COLO668 (cell line): ENCODE measurements at regions not wholly inside any gene's neighbourhood (a gene's known extent, or its start where the extent isn't known, plus 50 kb on each side); places are given as distances from the start of the nearest gene placed in this dataset.

Experiments used
- DNase-seq: peaks from one replicate; lab custom pipeline; 2025; ENCODE audit not compliant: unreplicated experiment; lab: John Stamatoyannopoulos, UW

GRCh38 chr9:26579056-26579455 lies 313.5 kb downstream of the CAAP1 start:
- DNase-seq, result no peak

- DNase-seq, result no peak
Measured at GRCh38 chr9:26574898-26575440, 317.6 kb downstream of the CAAP1 start.

- no peak for DNase-seq
Measured at GRCh38 chr9:26574256-26574655, 318.3 kb downstream of the CAAP1 start.

- DNase-seq, result no peak
Measured at GRCh38 chr9:26567976-26568375, 324.6 kb downstream of the CAAP1 start.

GRCh38 chr9:26566141-26566540 lies 326.5 kb downstream of the CAAP1 start:
- DNase-seq, result no peak

GRCh38 chr9:26565118-26565517 lies 327.5 kb downstream of the CAAP1 start:
- peak; percentile 54 for DNase-seq

- DNase-seq, result no peak
Measured at GRCh38 chr9:26562338-26562737, 330.3 kb downstream of the CAAP1 start.

- DNase-seq, result no peak
Measured at GRCh38 chr9:26561928-26562327, 330.7 kb downstream of the CAAP1 start.

- DNase-seq, result no peak
Measured at GRCh38 chr9:26559506-26559905, 333.1 kb downstream of the CAAP1 start.

GRCh38 chr9:26551971-26552370 lies 340.6 kb downstream of the CAAP1 start:
- no peak for DNase-seq

- DNase-seq, result no peak
Measured at GRCh38 chr9:26551451-26551850, 341.2 kb downstream of the CAAP1 start.

- DNase-seq, result no peak
Measured at GRCh38 chr9:26548781-26549290, 343.8 kb downstream of the CAAP1 start.

- DNase-seq, result no peak
Measured at GRCh38 chr9:26539867-26540493, 352.6 kb downstream of the CAAP1 start.

GRCh38 chr9:26537211-26537610 lies 355.4 kb downstream of the CAAP1 start:
- no peak for DNase-seq

- no peak for DNase-seq
Measured at GRCh38 chr9:26535151-26535550, 357.5 kb downstream of the CAAP1 start.

GRCh38 chr9:26530841-26531240 lies 361.8 kb downstream of the CAAP1 start:
- no peak for DNase-seq

GRCh38 chr9:26527931-26528330 lies 364.7 kb downstream of the CAAP1 start:
- DNase-seq, result no peak

GRCh38 chr9:26524267-26524666 lies 368.3 kb downstream of the CAAP1 start:
- no peak for DNase-seq

GRCh38 chr9:26523577-26523976 lies 369.0 kb downstream of the CAAP1 start:
- no peak for DNase-seq

GRCh38 chr9:26520141-26520540 lies 372.5 kb downstream of the CAAP1 start:
- no peak for DNase-seq

GRCh38 chr9:26516773-26517343 lies 375.7 kb downstream of the CAAP1 start:
- no peak for DNase-seq

- DNase-seq, result no peak
Measured at GRCh38 chr9:26513730-26514129, 378.9 kb downstream of the CAAP1 start.

GRCh38 chr9:26510137-26510536 lies 382.5 kb downstream of the CAAP1 start:
- no peak for DNase-seq
